H1 (cell line): ENCODE measurements at regions not wholly inside any gene's neighbourhood (a gene's known extent, or its start where the extent isn't known, plus 50 kb on each side); places are given as distances from the start of the nearest gene placed in this dataset.

Experiments used
- CTCF ChIA-PET: fragments of 300-600 bp; sonication (Branson Sonifier 250); formaldehyde crosslinking; loops from one replicate; lab custom pipeline; 2021; ENCODE audit not compliant: partially characterized antibody; lab: Charles Lee
- POLR2A ChIA-PET: fragments of 300-600 bp; sonication (Branson Sonifier 250); formaldehyde crosslinking; loops from one replicate; lab custom pipeline; 2021; ENCODE audit warnings: inconsistent platforms; ENCODE audit not compliant: partially characterized antibody; lab: Charles Lee
- DNase-seq, 2 experiments: peaks; one replicate each; pipeline versions ENCODE4 v3.0.0 to v3.0.0-alpha.2; 2010 to 2022; ENCODE audit warnings: low spot score in 2 of 2, low read depth in 1 of 2, mixed read lengths in 1 of 2
- FAIRE-seq: peaks from 2 replicates; lab custom pipeline; 2011; peaks lifted over from hg19 to GRCh38; lab: Jason Lieb, UNC
- H2AFZ ChIP-seq: 2 replicates; pipeline ENCODE4 v1.8.1; 2012; ENCODE audit warnings: low read length, inconsistent platforms
- H2AK5ac ChIP-seq: 2 replicates; pipeline ENCODE4 v1.6.1; 2013; ENCODE audit warnings: low read depth, low read length
- H2BK120ac ChIP-seq: replicated peaks from 2 replicates; pipeline ENCODE3; 2013; ENCODE audit warnings: low read depth, low read length, inconsistent platforms
- H2BK12ac ChIP-seq: 2 replicates; pipeline ENCODE4 v1.6.1; 2013; ENCODE audit warnings: low read depth, low read length
- H2BK15ac ChIP-seq: 2 replicates; pipeline ENCODE4 v1.6.1; 2013; ENCODE audit warnings: low read length
- H2BK20ac ChIP-seq: 2 replicates; pipeline ENCODE4 v1.6.1; 2013; ENCODE audit warnings: low read length
- H2BK5ac ChIP-seq: 2 replicates; pipeline ENCODE4 v1.6.1; 2013; ENCODE audit warnings: low read depth, low read length
- H3K14ac ChIP-seq: 2 replicates; pipeline ENCODE4 v1.6.1; 2013; ENCODE audit warnings: inconsistent platforms; ENCODE audit not compliant: insufficient read length
- H3K18ac ChIP-seq: 2 replicates; pipeline ENCODE4 v1.6.1; 2013; ENCODE audit warnings: low read length; ENCODE audit errors: extremely low read depth
- H3K23ac ChIP-seq: 2 replicates; pipeline ENCODE4 v1.6.1; 2013; ENCODE audit warnings: inconsistent platforms; ENCODE audit not compliant: insufficient read length
- H3K23me2 ChIP-seq: 2 replicates; pipeline ENCODE4 v1.6.1; 2013; ENCODE audit warnings: low read depth, low read length
- H3K27ac ChIP-seq: 2 replicates; pipeline ENCODE4 v1.6.1; 2011; ENCODE audit warnings: low read depth, low read length, inconsistent platforms
- H3K27me3 ChIP-seq, 4 experiments: replicated peaks in 1 of 4; 1 replicate in 1 of 4; 2 replicates in 3 of 4; pipeline versions ENCODE4 v1.6.1 to v1.8.1; 2011 to 2013; ENCODE audit warnings: low read length in 3 of 4, mild to moderate bottlenecking in 3 of 4, inconsistent platforms in 2 of 4, mixed read lengths in 2 of 4, moderate library complexity in 1 of 4; ENCODE audit not compliant: control insufficient read depth in 3 of 4, insufficient read depth in 3 of 4; ENCODE audit errors: extremely low read depth in 1 of 4
- H3K36me3 ChIP-seq, 4 experiments: 2 replicates each; pipeline versions ENCODE4 v1.6.1 to v1.8.1; 2011 to 2013; ENCODE audit warnings: mild to moderate bottlenecking in 4 of 4, low read length in 3 of 4, moderate library complexity in 2 of 4, control low read depth in 1 of 4, inconsistent platforms in 1 of 4; ENCODE audit not compliant: insufficient read depth in 4 of 4, control insufficient read depth in 2 of 4
- H3K4ac ChIP-seq: replicated peaks from 2 replicates; pipeline ENCODE3; 2013; ENCODE audit warnings: low read length, low read depth, mixed read lengths, inconsistent platforms; ENCODE audit not compliant: insufficient read length
- H3K4me1 ChIP-seq, 4 experiments: replicated peaks in 1 of 4; 1 replicate in 1 of 4; 2 replicates in 3 of 4; pipeline versions ENCODE4 v1.6.1 to v1.8.1; 2011 to 2013; ENCODE audit warnings: low read length in 3 of 4, inconsistent platforms in 2 of 4, mixed read lengths in 1 of 4; ENCODE audit not compliant: insufficient read depth in 4 of 4, control insufficient read depth in 3 of 4
- H3K4me2 ChIP-seq, 2 experiments: 2 replicates each; pipeline versions ENCODE4 v1.6.1 to v1.8.1; 2011 to 2013; ENCODE audit warnings: low read depth in 2 of 2, low read length in 2 of 2, control low read depth in 1 of 2, inconsistent platforms in 1 of 2, mild to moderate bottlenecking in 1 of 2; ENCODE audit not compliant: insufficient read depth in 1 of 2
- H3K4me3 ChIP-seq, 4 experiments: fragments of 200-600, 300-600 bp in 1 of 4; sonication (generic), shearing (Covaris generic), sonication (Bioruptor Twin) in 1 of 4; 2 replicates each; pipeline versions ENCODE4 v1.5.1 to v1.8.1; 2011 to 2016; ENCODE audit warnings: low read length in 4 of 4, low read depth in 3 of 4, control low read depth in 2 of 4, inconsistent platforms in 2 of 4, mild to moderate bottlenecking in 2 of 4, mixed read lengths in 1 of 4, moderate library complexity in 1 of 4; ENCODE audit not compliant: insufficient read depth in 2 of 4; ENCODE audit errors: extremely low read depth in 1 of 4
- H3K56ac ChIP-seq: replicated peaks from 2 replicates; pipeline ENCODE3; 2013; ENCODE audit warnings: low read depth, mild to moderate bottlenecking, mixed read lengths, low read length, inconsistent platforms; ENCODE audit not compliant: insufficient read length
- H3K79me1 ChIP-seq: 2 replicates; pipeline ENCODE4 v1.6.1; 2013; ENCODE audit warnings: low read depth, low read length, control low read depth
- H3K79me2 ChIP-seq, 2 experiments: 2 replicates each; pipeline versions ENCODE4 v1.6.1 to v1.8.1; 2012 to 2013; ENCODE audit warnings: low read length in 2 of 2, mild to moderate bottlenecking in 2 of 2, inconsistent platforms in 1 of 2; ENCODE audit not compliant: insufficient read depth in 2 of 2, control insufficient read depth in 1 of 2
- H3K9ac ChIP-seq, 4 experiments: replicated peaks in 1 of 4; 1 replicate in 1 of 4; 2 replicates in 3 of 4; pipeline versions ENCODE4 v1.6.1 to v1.8.1; 2011 to 2013; ENCODE audit warnings: low read depth in 3 of 4, low read length in 3 of 4, control low read depth in 2 of 4, mild to moderate bottlenecking in 2 of 4, moderate library complexity in 2 of 4, inconsistent platforms in 1 of 4; ENCODE audit errors: extremely low read depth in 1 of 4
- H3K9me3 ChIP-seq, 2 experiments: 2 replicates each; pipeline versions ENCODE4 v1.6.1 to v1.8.1; 2012 to 2013; ENCODE audit warnings: mild to moderate bottlenecking in 2 of 2, moderate library complexity in 2 of 2, control low read depth in 1 of 2, inconsistent platforms in 1 of 2, low read depth in 1 of 2, low read length in 1 of 2, mixed read lengths in 1 of 2; ENCODE audit not compliant: insufficient read depth in 2 of 2
- H4K20me1 ChIP-seq, 2 experiments: replicated peaks in 1 of 2; 2 replicates each; pipeline versions ENCODE3 to v1.8.1; 2011 to 2013; ENCODE audit warnings: inconsistent platforms in 2 of 2, low read length in 2 of 2, mild to moderate bottlenecking in 1 of 2; ENCODE audit not compliant: insufficient read depth in 2 of 2, control insufficient read depth in 1 of 2
- H4K5ac ChIP-seq: 2 replicates; pipeline ENCODE4 v1.6.1; 2013; ENCODE audit warnings: low read length, low read depth, mixed read lengths, inconsistent platforms; ENCODE audit not compliant: insufficient read length
- H4K8ac ChIP-seq: 2 replicates; pipeline ENCODE4 v1.8.0; 2013; ENCODE audit warnings: mild to moderate bottlenecking, moderate library complexity, low read length, inconsistent platforms; ENCODE audit not compliant: insufficient read depth; ENCODE audit errors: extremely low read depth
- H4K91ac ChIP-seq: replicated peaks from 2 replicates; pipeline ENCODE3; 2013; ENCODE audit warnings: low read length, mixed read lengths, inconsistent platforms; ENCODE audit not compliant: insufficient read length
- ASH2L ChIP-seq: fragments of 200-600, 300-600 bp; sonication (generic); IDR thresholded peaks from one replicate; pipeline ENCODE4 v1.7.1; 2017; ENCODE audit warnings: low read length
- RBBP5 ChIP-seq: IDR thresholded peaks from 2 replicates; pipeline ENCODE4 v1.7.1; 2012; ENCODE audit warnings: low read depth, mild to moderate bottlenecking, inconsistent platforms, low read length, moderate library complexity, borderline replicate concordance
- TEAD4 ChIP-seq: IDR thresholded peaks from 2 replicates; pipeline ENCODE4 v1.6.1; 2012; ENCODE audit warnings: low read depth, low read length, inconsistent platforms, mixed read lengths
- WGBS, 2 experiments: shearing (Covaris generic) in 1 of 2; methylation state at CpG; one replicate each; pipeline versions ENCODE4 v1.1.6 to v1.1.7; 2013 to 2015; ENCODE audit warnings: low lambda C conversion rate in 2 of 2, mixed read lengths in 2 of 2, inconsistent platforms in 1 of 2, low coverage in 1 of 2, missing lambda C conversion rate in 1 of 2; ENCODE audit not compliant: insufficient replicate concordance in 2 of 2, insufficient coverage in 1 of 2, insufficient read length in 1 of 2; ENCODE audit errors: extremely low coverage in 1 of 2, missing lambda C conversion rate in 1 of 2; 5-methylcytosine and 5-hydroxymethylcytosine counted together

GRCh38 chr6:74041420-74041819 lies 345.4 kb downstream of the CD109 start:
- Histone ChIP-seq H3K9me3 (peaks cover 0 to 4% of the 10 kb centered on the region in 2 experiments; a peak in 1 of 4 replicates), H3K4ac (no peak overlapping the region)
- TF ChIP-seq TEAD4 (0 out of 2 replicates have a peak, but pooled peaks have one; percentile 38), ASH2L (no peak), RBBP5 (0 out of 2 replicates have a peak, but pooled peaks have one; percentile 28)

More at GRCh38 chr6:74041420-74041819, 345.4 kb downstream of the CD109 start:
- CTCF ChIA-PET, result interaction anchor here (1.3 kb wide), 1 partner anchor 10 kb away, joined by 3 read pairs; no protein-coding TSS in a partner anchor
- Histone ChIP-seq H2BK20ac (no peak overlapping the region), H3K4me1 (0 out of 7 replicates have a peak, but pooled peaks cover 0 to 2% (median 0%) of the 10 kb centered on the region in 4 experiments), H2BK15ac (no peak overlapping the region), H4K5ac (no peak overlapping the region), H2BK120ac (no peak overlapping the region), H3K9ac (no peak overlapping the region), H3K18ac (no peak overlapping the region; the same call in 1 of the 2 replicates), H3K27ac (no peak overlapping the region), H3K4me2 (no peak overlapping the region), H4K20me1 (no peaks in the 10 kb centered on the region), H3K27me3 (no peaks in the 10 kb centered on the region), H3K4me3 (no peak overlapping the region), H3K79me2 (no peaks in the 10 kb centered on the region), H3K79me1 (no peaks in the 10 kb centered on the region), H2AFZ (peak overlapping the region; percentile 17; the same call in 1 of the 2 replicates), H2AK5ac (no peak overlapping the region), H4K8ac (peak overlapping the region; percentile 15; the same call in 1 of the 2 replicates), H3K56ac (no peak overlapping the region), H2BK12ac (no peak overlapping the region), H2BK5ac (0 out of 2 replicates have a peak overlapping the region, but pooled peaks have one; percentile 35), H3K23me2 (no peaks in the 10 kb centered on the region), H3K36me3 (no peaks in the 10 kb centered on the region), H3K23ac (no peak overlapping the region), H3K14ac (no peak overlapping the region), H4K91ac (no peak overlapping the region)
- POLR2A ChIA-PET, result no interaction called here
- 77% methylated on average over 3 of the region's 3 CpGs; no CpG with 5 or more reads in 1 of the 2 experiments for WGBS, 2 experiments
- FAIRE-seq (no peak), DNase-seq (peak; percentile 5 to 48)
